ENCODE measurements at regions not wholly inside any gene's neighbourhood (a gene's known extent, or its start where the extent isn't known, plus 50 kb on each side); places are given as distances from the start of the nearest gene placed in this dataset.

- POLR2A ChIA-PET = no interaction called here
- CTCF ChIA-PET = no interaction called here
Measured at GRCh38 chr1:63157085-63157484, 165.3 kb upstream of the FOXD3 start.

GRCh38 chr1:63169057-63169456, 153.3 kb upstream of the FOXD3 start:
- ChIA-PET CTCF (no interaction called here), POLR2A (no interaction called here)

GRCh38 chr1:63173161-63173560, 149.2 kb upstream of the FOXD3 start:
- POLR2A ChIA-PET = no interaction called here
- CTCF ChIA-PET = no interaction called here

- ChIA-PET CTCF (no interaction called here), POLR2A (no interaction called here)
Measured at GRCh38 chr1:63189677-63190076, 132.7 kb upstream of the FOXD3 start.

- ChIA-PET POLR2A (no interaction called here), CTCF (no interaction called here)
Measured at GRCh38 chr1:63190171-63190570, 132.2 kb upstream of the FOXD3 start.

- CTCF ChIA-PET = no interaction called here
- POLR2A ChIA-PET = no interaction called here
Measured at GRCh38 chr1:63198871-63199394, 123.4 kb upstream of the FOXD3 start.

GRCh38 chr1:63199706-63200335, 122.5 kb upstream of the FOXD3 start:
- ChIA-PET CTCF (no interaction called here), POLR2A (no interaction called here)

GRCh38 chr1:63200676-63201075, 121.7 kb upstream of the FOXD3 start:
- POLR2A ChIA-PET = no interaction called here
- CTCF ChIA-PET = no interaction called here

- CTCF ChIA-PET = no interaction called here
- POLR2A ChIA-PET = no interaction called here
Measured at GRCh38 chr1:63203641-63204040, 118.7 kb upstream of the FOXD3 start.

GRCh38 chr1:63205776-63206175, 116.6 kb upstream of the FOXD3 start:
- POLR2A ChIA-PET = no interaction called here
- CTCF ChIA-PET = no interaction called here

GRCh38 chr1:63214553-63214952, 107.8 kb upstream of the FOXD3 start:
- CTCF ChIA-PET = no interaction called here
- POLR2A ChIA-PET = no interaction called here

GRCh38 chr1:63223426-63223825, 98.9 kb upstream of the FOXD3 start:
- CTCF ChIA-PET = no interaction called here
- POLR2A ChIA-PET = no interaction called here

GRCh38 chr1:63230722-63231121, 91.6 kb upstream of the FOXD3 start:
- ChIA-PET CTCF (interaction anchor here (0.6 kb wide), 1 partner anchor 1155 kb away, joined by 4 read pairs; no protein-coding TSS in a partner anchor), POLR2A (no interaction called here)

- ChIA-PET POLR2A (no interaction called here), CTCF (no interaction called here)
Measured at GRCh38 chr1:63238721-63239120, 83.6 kb upstream of the FOXD3 start.

GRCh38 chr1:63245186-63245585, 77.2 kb upstream of the FOXD3 start:
- CTCF ChIA-PET = no interaction called here

GRCh38 chr1:63248216-63248615, 74.2 kb upstream of the FOXD3 start:
- ChIA-PET POLR2A (no interaction called here), CTCF (no interaction called here)

More at GRCh38 chr1:63245186-63245585, 77.2 kb upstream of the FOXD3 start:
- POLR2A ChIA-PET = no interaction called here

GRCh38 chr1:63255153-63255552, 67.2 kb upstream of the FOXD3 start:
- CTCF ChIA-PET = no interaction called here
- POLR2A ChIA-PET = no interaction called here

GRCh38 chr1:63261736-63262458, 60.5 kb upstream of the FOXD3 start:
- ChIA-PET POLR2A (no interaction called here), CTCF (interaction anchor here (0.7 kb wide), 1 partner anchor 110 kb away, joined by 3 read pairs; no protein-coding TSS in a partner anchor)

GRCh38 chr1:63262459-63262770, 60.0 kb upstream of the FOXD3 start:
- ChIA-PET CTCF (no interaction called here), POLR2A (no interaction called here)

GRCh38 chr1:63264161-63264560, 58.2 kb upstream of the FOXD3 start:
- ChIA-PET POLR2A (no interaction called here), CTCF (no interaction called here)

GRCh38 chr1:63266857-63267256, 55.5 kb upstream of the FOXD3 start:
- ChIA-PET POLR2A (no interaction called here), CTCF (interaction anchor here (1.4 kb wide), 1 partner anchor 17 kb away, joined by 4 read pairs; no protein-coding TSS in a partner anchor)

GRCh38 chr1:63268876-63269275, 53.5 kb upstream of the FOXD3 start:
- POLR2A ChIA-PET = no interaction called here
- CTCF ChIA-PET = no interaction called here
